ENCODE measurements at regions not wholly inside any gene's neighbourhood (a gene's known extent, or its start where the extent isn't known, plus 50 kb on each side); places are given as distances from the start of the nearest gene placed in this dataset.

GRCh38 chr10:71046747-71047146 lies 158.4 kb upstream of the PCBD1 start:
- H3K27me3 ChIP-seq (replicated peaks; ENCODE audit: insufficient read depth), result peaks cover 34% of the 10 kb centered on the region
- in situ Hi-C loops (cut with MboI), result no loop called here
- no peaks in the 10 kb centered on the region for H3K9me3 ChIP-seq (ENCODE audit: low read depth)
- H3K27ac ChIP-seq, result no peak overlapping the region
- no peaks in the 10 kb centered on the region for H3F3A ChIP-seq (ENCODE audit: insufficient read depth)
- no peaks in the 10 kb centered on the region for H3K4me1 ChIP-seq (ENCODE audit: insufficient read depth)
- no peak overlapping the region for H2AFZ ChIP-seq
- DNase-seq, result no peak
- no peak for TF ChIP-seq EZH2 (IDR thresholded peaks at IDR 0.05; ENCODE audit: insufficient read depth, poor library complexity, severe bottlenecking)
- TF ChIP-seq EZH2phosphoT487 (IDR thresholded peaks at IDR 0.05; ENCODE audit: insufficient read depth, low read depth), result no peak
- H4K20me1 ChIP-seq (ENCODE audit: insufficient read depth), result no peaks in the 10 kb centered on the region
- H3K4me3 ChIP-seq, result no peak overlapping the region
- H3K9me2 ChIP-seq (ENCODE audit: insufficient read depth), result no peaks in the 10 kb centered on the region
- no peaks in the 10 kb centered on the region for H3K79me2 ChIP-seq (ENCODE audit: insufficient read depth)
- no peak overlapping the region for H3K4me2 ChIP-seq (ENCODE audit: unreplicated experiment)
- H3K36me3 ChIP-seq (ENCODE audit: low read depth), result no peaks in the 10 kb centered on the region
- 35 to 43% methylated on average over 5 of the region's 5 CpGs for WGBS, 2 experiments (ENCODE audit: low coverage in 1 of 2, low lambda C conversion rate in 2 of 2, missing lambda C conversion rate in 2 of 2)
- no peak overlapping the region for H3K9ac ChIP-seq

GRCh38 chr10:71048971-71049615 lies 160.7 kb upstream of the PCBD1 start:
- H3K27ac ChIP-seq, result no peak overlapping the region
- H3K36me3 ChIP-seq (ENCODE audit: low read depth), result no peaks in the 10 kb centered on the region
- H2AFZ ChIP-seq, result no peak overlapping the region
- in situ Hi-C loops (cut with MboI), result no loop called here
- TF ChIP-seq EZH2phosphoT487 (IDR thresholded peaks at IDR 0.05; ENCODE audit: insufficient read depth, low read depth) (no peak), EZH2 (IDR thresholded peaks at IDR 0.05; ENCODE audit: insufficient read depth, poor library complexity, severe bottlenecking) (no peak)
- no peak for DNase-seq
- H3F3A ChIP-seq (ENCODE audit: insufficient read depth), result no peaks in the 10 kb centered on the region
- no peaks in the 10 kb centered on the region for H4K20me1 ChIP-seq (ENCODE audit: insufficient read depth)
- H3K27me3 ChIP-seq (replicated peaks; ENCODE audit: insufficient read depth), result peaks cover 33% of the 10 kb centered on the region
- no peaks in the 10 kb centered on the region for H3K4me1 ChIP-seq (ENCODE audit: insufficient read depth)
- no peaks in the 10 kb centered on the region for H3K79me2 ChIP-seq (ENCODE audit: insufficient read depth)
- no peak overlapping the region for H3K4me2 ChIP-seq (ENCODE audit: unreplicated experiment)
- WGBS, 2 experiments (ENCODE audit: low coverage in 1 of 2, low lambda C conversion rate in 2 of 2, missing lambda C conversion rate in 2 of 2), result 54 to 60% methylated on average over 6 of the region's 6 CpGs
- no peak overlapping the region for H3K4me3 ChIP-seq
- H3K9ac ChIP-seq, result no peak overlapping the region
- no peaks in the 10 kb centered on the region for H3K9me3 ChIP-seq (ENCODE audit: low read depth)
- H3K9me2 ChIP-seq (ENCODE audit: insufficient read depth), result no peaks in the 10 kb centered on the region

DNA sequence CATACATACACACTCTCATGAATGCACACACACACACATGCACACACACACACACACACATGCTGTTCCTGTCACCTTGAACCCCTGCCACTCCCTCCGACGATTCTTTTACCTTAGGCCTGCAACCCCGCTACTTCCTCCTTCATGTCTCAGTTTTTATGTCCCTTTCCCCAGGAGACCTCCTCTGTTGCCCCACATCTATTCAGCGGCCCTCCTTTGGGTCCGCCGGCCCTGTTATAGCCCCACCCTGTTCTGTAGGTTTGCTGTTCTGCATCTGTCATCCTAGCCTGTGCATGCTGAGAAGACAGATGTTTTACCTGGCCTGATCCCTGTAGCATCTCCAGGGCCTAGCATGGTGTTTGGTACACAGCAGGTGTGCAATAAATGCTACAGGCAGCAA lies 161.6 kb upstream of the PCBD1 start:
- H3K36me3 ChIP-seq (ENCODE audit: low read depth), result no peaks in the 10 kb centered on the region
- H3K27me3 ChIP-seq (replicated peaks; ENCODE audit: insufficient read depth), result peaks cover 29% of the 10 kb centered on the region

GRCh38 chr10:71052076-71052660 lies 160.2 kb upstream of the UNC5B start:
- Histone ChIP-seq H3F3A (ENCODE audit: insufficient read depth) (no peaks in the 10 kb centered on the region), H3K27me3 (replicated peaks; ENCODE audit: insufficient read depth) (peaks cover 34% of the 10 kb centered on the region), H3K4me2 (ENCODE audit: unreplicated experiment) (no peak overlapping the region), H3K9me2 (ENCODE audit: insufficient read depth) (no peaks in the 10 kb centered on the region), H3K4me1 (ENCODE audit: insufficient read depth) (no peaks in the 10 kb centered on the region), H4K20me1 (ENCODE audit: insufficient read depth) (no peaks in the 10 kb centered on the region), H2AFZ (no peak overlapping the region), H3K9ac (no peak overlapping the region), H3K27ac (no peak overlapping the region), H3K9me3 (ENCODE audit: low read depth) (no peaks in the 10 kb centered on the region), H3K4me3 (no peak overlapping the region), H3K36me3 (ENCODE audit: low read depth) (no peaks in the 10 kb centered on the region), H3K79me2 (ENCODE audit: insufficient read depth) (no peaks in the 10 kb centered on the region)
- TF ChIP-seq EZH2 (IDR thresholded peaks at IDR 0.05; ENCODE audit: insufficient read depth, poor library complexity, severe bottlenecking), result no peak
- no peak for TF ChIP-seq EZH2phosphoT487 (IDR thresholded peaks at IDR 0.05; ENCODE audit: insufficient read depth, low read depth)
- in situ Hi-C loops (cut with MboI), result no loop called here
- no peak for DNase-seq
- WGBS, 2 experiments (ENCODE audit: low coverage in 1 of 2, low lambda C conversion rate in 2 of 2, missing lambda C conversion rate in 2 of 2), result 59 to 63% methylated on average over 9 of the region's 9 CpGs

More for the DNA sequence above, 161.6 kb upstream of the PCBD1 start:
- H4K20me1 ChIP-seq (ENCODE audit: insufficient read depth), result no peaks in the 10 kb centered on the region
- TF ChIP-seq EZH2 (IDR thresholded peaks at IDR 0.05; ENCODE audit: insufficient read depth, poor library complexity, severe bottlenecking) (no peak), EZH2phosphoT487 (IDR thresholded peaks at IDR 0.05; ENCODE audit: insufficient read depth, low read depth) (no peak)
- no peaks in the 10 kb centered on the region for H3F3A ChIP-seq (ENCODE audit: insufficient read depth)
- no peaks in the 10 kb centered on the region for H3K9me2 ChIP-seq (ENCODE audit: insufficient read depth)
- in situ Hi-C loops (cut with MboI), result no loop called here
- no peaks in the 10 kb centered on the region for H3K79me2 ChIP-seq (ENCODE audit: insufficient read depth)
- no peak overlapping the region for H3K4me3 ChIP-seq
- H3K4me1 ChIP-seq (ENCODE audit: insufficient read depth), result no peaks in the 10 kb centered on the region
- no peak for DNase-seq
- H3K9ac ChIP-seq, result no peak overlapping the region
- H3K9me3 ChIP-seq (ENCODE audit: low read depth), result no peaks in the 10 kb centered on the region
- no peak overlapping the region for H3K27ac ChIP-seq
- no peak overlapping the region for H2AFZ ChIP-seq
- 85 to 86% methylated on average over 6 of the region's 6 CpGs for WGBS, 2 experiments (ENCODE audit: low coverage in 1 of 2, low lambda C conversion rate in 2 of 2, missing lambda C conversion rate in 2 of 2)
- no peak overlapping the region for H3K4me2 ChIP-seq (ENCODE audit: unreplicated experiment)
